ENCODE measurements at regions not wholly inside any gene's neighbourhood (a gene's known extent, or its start where the extent isn't known, plus 50 kb on each side); places are given as distances from the start of the nearest gene placed in this dataset.

DNA sequence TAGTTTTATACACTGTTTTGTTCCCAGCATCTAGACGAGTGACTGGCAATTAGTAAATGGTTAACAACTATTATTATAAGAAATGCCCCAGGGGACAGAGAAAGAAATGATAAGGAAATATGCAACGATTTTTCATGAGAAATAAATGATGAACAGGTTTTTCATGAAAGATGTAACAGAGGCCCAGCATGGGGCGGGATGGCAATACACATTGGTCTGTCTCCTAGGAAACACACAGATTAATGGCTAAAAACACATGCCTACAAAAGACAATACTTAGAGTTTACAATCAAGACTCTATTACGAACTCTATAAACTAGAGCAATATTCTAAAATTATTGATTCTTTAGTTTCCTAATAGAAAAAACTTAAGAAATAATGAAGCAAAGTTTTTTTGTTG, 441.5 kb upstream of the CDH9 start:
- TF ChIP-seq, protein P1, sequence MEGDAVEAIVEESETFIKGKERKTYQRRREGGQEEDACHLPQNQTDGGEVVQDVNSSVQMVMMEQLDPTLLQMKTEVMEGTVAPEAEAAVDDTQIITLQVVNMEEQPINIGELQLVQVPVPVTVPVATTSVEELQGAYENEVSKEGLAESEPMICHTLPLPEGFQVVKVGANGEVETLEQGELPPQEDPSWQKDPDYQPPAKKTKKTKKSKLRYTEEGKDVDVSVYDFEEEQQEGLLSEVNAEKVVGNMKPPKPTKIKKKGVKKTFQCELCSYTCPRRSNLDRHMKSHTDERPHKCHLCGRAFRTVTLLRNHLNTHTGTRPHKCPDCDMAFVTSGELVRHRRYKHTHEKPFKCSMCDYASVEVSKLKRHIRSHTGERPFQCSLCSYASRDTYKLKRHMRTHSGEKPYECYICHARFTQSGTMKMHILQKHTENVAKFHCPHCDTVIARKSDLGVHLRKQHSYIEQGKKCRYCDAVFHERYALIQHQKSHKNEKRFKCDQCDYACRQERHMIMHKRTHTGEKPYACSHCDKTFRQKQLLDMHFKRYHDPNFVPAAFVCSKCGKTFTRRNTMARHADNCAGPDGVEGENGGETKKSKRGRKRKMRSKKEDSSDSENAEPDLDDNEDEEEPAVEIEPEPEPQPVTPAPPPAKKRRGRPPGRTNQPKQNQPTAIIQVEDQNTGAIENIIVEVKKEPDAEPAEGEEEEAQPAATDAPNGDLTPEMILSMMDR (IDR thresholded peaks at IDR 0.05; ENCODE audit: low read depth, low read length): no peak
- TF ChIP-seq, protein P2, sequence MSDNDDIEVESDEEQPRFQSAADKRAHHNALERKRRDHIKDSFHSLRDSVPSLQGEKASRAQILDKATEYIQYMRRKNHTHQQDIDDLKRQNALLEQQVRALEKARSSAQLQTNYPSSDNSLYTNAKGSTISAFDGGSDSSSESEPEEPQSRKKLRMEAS (IDR thresholded peaks at IDR 0.05; ENCODE audit: low read depth, low read length): no peak
